ENCODE measurements at regions not wholly inside any gene's neighbourhood (a gene's known extent, or its start where the extent isn't known, plus 50 kb on each side); places are given as distances from the start of the nearest gene placed in this dataset.

DNA sequence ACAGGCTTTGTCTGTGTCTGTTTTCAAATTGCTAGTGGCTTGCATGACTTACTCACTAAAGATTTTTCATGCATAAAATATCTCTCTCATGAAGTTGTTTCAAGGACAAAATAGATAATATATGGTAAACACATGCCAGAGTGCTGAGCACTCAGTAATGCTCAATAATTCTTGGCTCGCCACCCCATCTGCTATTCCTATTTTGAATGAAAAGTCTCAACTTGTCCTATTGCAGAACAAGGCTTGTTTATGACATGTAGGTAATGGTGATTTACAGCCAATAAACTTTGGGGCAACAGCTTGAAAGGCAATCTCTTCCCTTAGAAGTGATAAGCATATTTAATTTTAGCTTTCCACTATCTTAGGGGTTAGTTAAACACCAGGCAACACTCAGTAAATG lies 789.0 kb upstream of the ROBO1 start:
- no peak for DNase-seq

GRCh38 chr3:80554304-80554703 lies 786.5 kb upstream of the ROBO1 start:
- no peak for DNase-seq

- DNase-seq: no peak
These were observed 785.4 kb upstream of the ROBO1 start for GRCh38 chr3:80553211-80553610.

DNA sequence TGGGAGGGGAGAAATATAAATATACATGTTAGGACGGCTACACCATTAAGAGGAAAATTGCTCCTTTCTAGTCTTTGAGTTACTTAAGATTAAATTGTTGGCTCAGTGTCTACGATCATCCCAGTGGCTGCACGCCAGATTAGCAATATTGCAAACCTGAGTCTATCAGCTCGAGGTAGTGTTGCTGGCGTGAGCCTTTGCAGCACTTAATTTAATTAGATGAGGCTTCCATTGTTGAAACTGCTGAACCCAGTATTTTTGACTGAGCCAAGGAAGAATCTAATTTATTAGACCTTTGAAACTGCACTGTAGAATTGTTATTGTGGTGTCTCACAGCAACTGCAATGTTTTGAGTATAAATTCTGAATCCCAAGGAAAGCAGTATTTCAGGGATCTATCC lies 782.4 kb upstream of the ROBO1 start:
- no peak for DNase-seq

GRCh38 chr3:80549173-80549572 lies 781.4 kb upstream of the ROBO1 start:
- DNase-seq: no peak

DNA sequence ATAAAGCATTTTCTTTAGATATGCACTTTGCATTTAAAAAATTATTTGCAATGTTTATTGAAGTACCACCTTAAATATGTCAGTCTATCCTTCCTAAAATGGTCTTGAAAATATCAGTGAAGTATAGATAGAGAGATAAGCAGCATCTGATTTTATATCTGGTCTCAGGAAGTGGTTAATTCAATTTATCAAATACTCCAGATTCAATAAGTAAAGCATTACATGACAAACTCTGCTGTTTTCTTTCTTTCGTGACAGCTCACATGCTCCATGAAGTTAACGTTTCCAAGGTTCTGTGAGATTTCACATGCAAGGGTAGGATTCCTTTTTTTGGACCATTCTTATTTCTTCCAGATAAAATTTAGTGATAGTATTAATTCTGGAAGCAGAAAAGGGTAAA lies 775.4 kb upstream of the ROBO1 start:
- DNase-seq: no peak

- no peak for DNase-seq
These were observed 774.7 kb upstream of the ROBO1 start for GRCh38 chr3:80542456-80542855.

DNA sequence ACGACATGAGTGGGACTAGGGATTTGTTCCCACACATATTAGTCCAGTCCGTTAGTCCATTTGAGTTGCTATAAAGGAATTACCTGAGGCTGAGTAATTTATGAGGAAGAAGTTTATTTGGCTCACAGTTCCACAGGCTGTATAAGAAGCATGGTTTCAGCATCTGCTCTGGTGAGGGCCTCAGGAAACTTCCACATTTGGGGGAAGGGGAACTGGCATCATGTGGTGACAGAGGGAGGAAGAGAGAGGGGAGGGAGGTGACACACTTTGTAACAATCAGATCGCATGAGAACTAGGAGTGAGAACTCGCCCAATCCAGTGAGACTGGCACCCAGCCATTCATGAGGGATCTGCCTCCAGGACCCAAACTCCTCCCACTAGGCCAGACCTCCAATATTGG lies 769.9 kb upstream of the ROBO1 start:
- DNase-seq: no peak

- no peak for DNase-seq
These were observed 767.5 kb upstream of the ROBO1 start for GRCh38 chr3:80535286-80535685.

GRCh38 chr3:80533553-80533952 lies 765.8 kb upstream of the ROBO1 start:
- no peak for DNase-seq

- DNase-seq: no peak
These were observed 758.4 kb upstream of the ROBO1 start for GRCh38 chr3:80526153-80526552.

DNA sequence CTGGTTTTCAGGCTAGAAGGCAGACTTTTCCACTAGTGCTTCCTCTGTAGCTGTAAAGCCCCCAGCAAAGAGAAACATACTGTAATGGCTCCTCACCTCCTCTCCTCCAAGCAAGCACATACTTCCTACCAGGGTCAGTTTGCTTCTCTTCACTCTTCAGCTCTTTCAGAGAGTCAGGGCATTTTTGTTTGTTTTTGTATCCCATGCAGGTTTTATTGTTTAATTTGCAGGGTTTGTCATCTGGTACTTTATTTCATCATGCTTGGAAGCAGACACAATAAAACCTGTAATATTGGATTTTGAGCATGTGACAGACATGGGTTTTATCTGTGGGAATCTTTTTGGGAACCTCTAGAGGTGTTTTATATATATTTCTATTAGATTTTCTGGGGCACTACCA lies 753.3 kb upstream of the ROBO1 start:
- DNase-seq: no peak

DNA sequence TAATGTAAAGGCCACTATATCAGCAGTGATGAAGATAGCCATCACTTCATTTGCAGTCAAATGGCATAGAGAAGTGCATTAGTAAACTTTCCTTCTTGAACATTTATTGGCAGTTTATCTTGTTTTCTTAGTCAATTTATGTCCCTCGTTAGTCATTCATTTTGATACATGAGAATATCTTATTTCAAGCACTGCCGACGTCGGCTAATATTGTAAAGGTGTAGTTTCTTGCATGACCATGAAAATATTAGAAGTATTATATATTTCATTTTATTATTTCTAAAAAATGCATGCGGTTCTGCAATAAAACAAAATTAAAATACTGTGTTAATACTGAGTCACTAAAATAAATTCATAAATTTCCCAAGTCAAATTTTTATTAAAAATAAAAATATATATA lies 751.6 kb upstream of the ROBO1 start:
- DNase-seq: no peak

DNA sequence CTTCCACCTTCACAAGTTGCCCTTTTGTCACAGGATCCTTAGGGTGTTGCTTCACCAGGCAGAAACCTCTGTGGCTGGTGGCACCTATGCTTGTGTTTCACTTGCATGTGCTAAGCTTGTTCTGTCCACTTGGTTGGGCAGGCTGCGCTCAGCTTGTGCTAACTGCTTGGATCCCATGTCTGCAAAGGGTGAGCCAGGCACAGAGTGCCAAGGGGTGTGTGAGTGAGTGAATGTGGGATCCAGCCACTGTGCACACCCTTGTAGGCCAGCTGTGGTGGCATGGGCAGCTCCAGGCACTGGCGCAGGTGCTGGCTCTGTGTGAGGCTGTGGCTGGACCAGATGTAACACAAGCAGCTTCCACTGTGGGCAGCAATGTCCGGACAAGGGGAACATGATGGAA lies 728.7 kb upstream of the ROBO1 start:
- no peak for DNase-seq

DNA sequence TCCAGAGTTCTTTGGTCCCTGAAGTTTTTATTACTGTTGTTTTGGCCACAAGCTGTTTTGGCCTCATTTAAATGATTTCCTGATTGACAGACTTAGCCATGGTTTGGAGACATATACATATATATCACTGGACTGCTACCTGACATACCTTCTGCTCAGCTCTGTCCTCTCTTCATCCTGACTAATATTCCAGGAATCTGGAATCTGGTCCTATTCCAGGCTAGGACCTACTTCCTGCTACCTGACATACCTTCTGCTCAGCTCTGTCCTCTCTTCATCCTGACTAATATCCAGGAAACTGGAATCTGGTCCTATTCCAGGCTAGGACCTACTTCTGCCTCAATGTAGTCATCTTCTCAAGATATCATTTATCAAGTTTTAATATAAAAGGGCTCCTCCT lies 724.4 kb upstream of the ROBO1 start:
- no peak for DNase-seq

DNA sequence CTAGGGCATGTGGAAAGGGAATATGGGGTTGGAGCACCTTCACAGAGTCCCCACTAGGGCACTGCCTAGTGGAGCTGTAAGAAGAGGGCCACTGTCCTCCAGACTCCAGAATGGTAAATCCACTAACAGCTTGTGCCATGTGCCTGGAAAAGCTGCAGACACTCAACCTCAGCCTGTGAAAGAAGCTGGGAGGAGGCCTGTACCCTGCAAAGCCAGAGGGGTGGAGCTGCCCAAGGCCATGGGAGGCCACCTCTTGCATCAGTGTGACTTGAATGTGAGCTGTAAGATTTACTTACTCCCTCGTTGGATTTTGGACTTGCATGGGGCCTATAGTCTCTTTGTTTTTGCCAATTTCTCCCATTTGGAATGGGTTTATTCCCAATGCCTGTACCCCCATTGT lies 705.2 kb upstream of the ROBO1 start:
- no peak for DNase-seq

- DNase-seq: no peak
These were observed 704.7 kb upstream of the ROBO1 start for GRCh38 chr3:80472459-80472858.

DNA sequence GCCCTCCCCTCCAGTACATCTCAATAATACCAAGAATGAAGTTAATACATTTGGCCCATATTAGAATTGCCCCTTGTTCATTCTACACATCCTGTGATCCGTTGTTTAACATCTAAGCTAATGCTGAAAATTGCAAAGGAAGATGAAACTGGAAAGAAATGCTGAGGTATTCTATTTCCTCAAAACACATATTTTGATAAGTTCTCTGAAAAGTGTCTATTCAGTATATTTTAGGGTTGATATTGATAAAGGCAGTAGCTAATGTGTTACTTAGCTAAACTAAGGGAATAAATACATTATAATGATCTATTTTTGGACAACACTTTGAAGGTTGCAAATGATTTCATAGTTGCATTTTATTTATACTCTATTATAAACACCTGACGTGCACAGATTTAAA lies 702.6 kb upstream of the ROBO1 start:
- DNase-seq: no peak

GRCh38 chr3:80465746-80466145 lies 697.9 kb upstream of the ROBO1 start:
- no peak for DNase-seq

DNA sequence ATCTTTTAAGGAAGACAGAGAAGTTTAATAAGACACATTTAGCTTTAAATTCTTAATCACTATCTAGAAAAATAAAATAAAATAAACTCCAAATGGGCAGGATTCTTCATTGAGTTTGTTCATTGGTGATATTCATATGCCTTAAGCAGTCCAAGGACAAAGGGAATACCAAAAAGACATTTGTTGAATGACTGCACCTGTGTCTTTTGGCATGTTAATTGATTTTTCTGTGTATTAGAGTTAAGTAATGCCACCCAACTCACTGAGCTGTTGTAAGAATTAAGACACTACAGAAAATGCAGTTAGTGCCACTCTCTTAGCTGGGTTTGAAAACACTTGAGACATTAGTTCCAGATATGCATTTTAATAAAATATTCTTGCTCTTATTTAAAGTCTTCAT lies 683.6 kb upstream of the ROBO1 start:
- DNase-seq: no peak

- no peak for DNase-seq
These were observed 677.8 kb upstream of the ROBO1 start for GRCh38 chr3:80445641-80446040.

DNA sequence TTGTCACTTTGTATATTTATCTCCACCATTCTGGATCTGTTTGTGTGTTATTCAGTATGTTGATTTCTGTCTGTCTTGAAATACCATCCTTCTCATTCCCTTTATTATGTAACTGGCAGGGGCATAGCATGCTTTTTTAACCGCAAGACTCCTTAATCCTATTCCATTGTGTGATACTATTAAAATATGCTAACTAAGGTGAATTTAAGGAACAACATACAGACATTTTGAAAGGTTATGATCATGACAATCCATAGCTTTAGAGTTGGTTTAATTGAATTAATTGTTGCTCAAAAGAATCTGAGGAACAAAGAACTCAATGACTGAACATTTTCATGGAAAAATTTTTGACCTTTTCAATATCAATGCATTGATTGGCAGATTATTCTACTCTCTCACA lies 677.3 kb upstream of the ROBO1 start:
- no peak for DNase-seq

DNA sequence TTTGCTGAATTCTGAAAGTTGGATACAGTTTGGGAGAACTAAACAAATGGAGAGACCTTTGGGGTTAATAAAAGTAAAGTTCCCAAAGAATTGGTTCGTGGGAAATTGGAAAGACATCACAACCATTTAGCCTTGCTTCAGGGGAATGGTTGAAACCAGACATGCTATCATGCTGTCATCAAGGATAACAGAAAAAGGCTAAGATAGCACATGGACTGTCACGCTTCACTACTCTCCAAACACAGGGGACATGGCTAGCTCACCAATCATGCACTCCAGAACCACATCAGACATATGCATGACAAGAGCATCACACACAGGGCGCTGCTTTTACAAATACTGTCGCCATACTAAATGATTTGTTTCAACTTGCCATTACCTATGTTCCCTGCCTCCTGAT lies 671.7 kb upstream of the ROBO1 start:
- DNase-seq: no peak

- DNase-seq: no peak
These were observed 666.6 kb upstream of the ROBO1 start for GRCh38 chr3:80434366-80434765.

DNA sequence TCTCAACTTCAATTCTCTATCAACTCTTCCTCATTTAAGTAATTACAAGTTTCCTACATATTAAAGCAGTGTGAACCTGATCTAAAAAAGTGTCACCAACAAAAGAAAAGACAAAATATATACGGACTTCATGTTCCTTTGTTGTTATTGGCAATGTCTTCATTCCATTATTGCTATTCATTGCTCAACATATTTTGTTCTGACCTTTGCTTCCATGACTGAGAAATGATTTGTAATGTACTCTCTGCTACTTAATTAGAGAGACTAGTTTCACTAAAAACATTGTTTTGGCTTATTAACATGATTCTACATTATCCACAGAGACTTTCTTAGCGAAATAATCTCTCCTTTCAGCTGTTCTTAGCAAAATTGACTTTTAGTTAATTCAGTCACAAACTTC lies 657.2 kb upstream of the ROBO1 start:
- DNase-seq: no peak

GRCh38 chr3:80408030-80408721 lies 640.4 kb upstream of the ROBO1 start:
- peak; percentile 1 for DNase-seq

Measured in NCI-H1417 treated with DMSO at 0.1 percent for 48 hours (cell line).